ENCODE measurements at regions not wholly inside any gene's neighbourhood (a gene's known extent, or its start where the extent isn't known, plus 50 kb on each side); places are given as distances from the start of the nearest gene placed in this dataset.
"Not testable (repeated sequence)": the region's sequence is repeated elsewhere in the genome, so short reads cannot be mapped to it uniquely, and the experiment has no call there.

- Histone ChIP-seq H3K4me1 (ENCODE audit: control insufficient read depth in 2 of 2, insufficient read depth in 2 of 2, low read length in 1 of 2) (no peaks in the 10 kb centered on the region), H3K9me3 (ENCODE audit: control insufficient read depth in 2 of 2, insufficient read depth in 1 of 2, low read depth in 1 of 2, low read length in 1 of 2) (no peaks in the 10 kb centered on the region), H3K27me3 (ENCODE audit: control insufficient read depth in 1 of 2, insufficient read depth in 2 of 2, low read length in 2 of 2) (no peaks in the 10 kb centered on the region), H3K36me3 (ENCODE audit: control insufficient read depth in 2 of 2, insufficient read depth in 2 of 2, low read length in 1 of 2) (no peaks in the 10 kb centered on the region), H3K4me3 (ENCODE audit: low read depth in 1 of 2, low read length in 2 of 2) (no peak overlapping the region), H3K27ac (ENCODE audit: low read depth in 2 of 2, low read length in 1 of 2) (no peak overlapping the region)
These were observed 563.3 kb upstream of the ADGRB3 start for GRCh38 chr6:68071740-68072139.

GRCh38 chr6:68069921-68070710 is 565.0 kb upstream of the ADGRB3 start:
- H3K9me3 ChIP-seq (ENCODE audit: control insufficient read depth in 2 of 2, insufficient read depth in 1 of 2, low read depth in 1 of 2, low read length in 1 of 2), result no peaks in the 10 kb centered on the region
- 42 to 49% methylated on average over 5 of the region's 5 CpGs for WGBS, 2 donors

GRCh38 chr6:68059899-68060298 is 575.2 kb upstream of the ADGRB3 start:
- no peaks in the 10 kb centered on the region for H3K36me3 ChIP-seq (ENCODE audit: control insufficient read depth in 2 of 2, insufficient read depth in 2 of 2, low read length in 1 of 2)
- H3K27me3 ChIP-seq (ENCODE audit: control insufficient read depth in 1 of 2, insufficient read depth in 2 of 2, low read length in 2 of 2), result no peaks in the 10 kb centered on the region
- no peaks in the 10 kb centered on the region for H3K4me1 ChIP-seq (ENCODE audit: control insufficient read depth in 2 of 2, insufficient read depth in 2 of 2, low read length in 1 of 2)
- H3K27ac ChIP-seq (ENCODE audit: low read depth in 2 of 2, low read length in 1 of 2), result no peak overlapping the region
- H3K4me3 ChIP-seq (ENCODE audit: low read depth in 1 of 2, low read length in 2 of 2), result no peak overlapping the region
- 34 to 45% methylated on average over 4 of the region's 4 CpGs for WGBS, 2 donors
- no peaks in the 10 kb centered on the region for H3K9me3 ChIP-seq (ENCODE audit: control insufficient read depth in 2 of 2, insufficient read depth in 1 of 2, low read depth in 1 of 2, low read length in 1 of 2)

More at GRCh38 chr6:68069921-68070710, 565.0 kb upstream of the ADGRB3 start:
- no peaks in the 10 kb centered on the region for H3K27me3 ChIP-seq (ENCODE audit: control insufficient read depth in 1 of 2, insufficient read depth in 2 of 2, low read length in 2 of 2)
- H3K36me3 ChIP-seq (ENCODE audit: control insufficient read depth in 2 of 2, insufficient read depth in 2 of 2, low read length in 1 of 2), result no peaks in the 10 kb centered on the region
- no peak overlapping the region for H3K4me3 ChIP-seq (ENCODE audit: low read depth in 1 of 2, low read length in 2 of 2)
- no peaks in the 10 kb centered on the region for H3K4me1 ChIP-seq (ENCODE audit: control insufficient read depth in 2 of 2, insufficient read depth in 2 of 2, low read length in 1 of 2)
- no peak overlapping the region for H3K27ac ChIP-seq (ENCODE audit: low read depth in 2 of 2, low read length in 1 of 2)

- no peak overlapping the region for H3K27ac ChIP-seq (ENCODE audit: low read depth in 2 of 2, low read length in 1 of 2)
- no peak overlapping the region for H3K4me3 ChIP-seq (ENCODE audit: low read depth in 1 of 2, low read length in 2 of 2)
- no peaks in the 10 kb centered on the region for H3K4me1 ChIP-seq (ENCODE audit: control insufficient read depth in 2 of 2, insufficient read depth in 2 of 2, low read length in 1 of 2)
- no peaks in the 10 kb centered on the region for H3K27me3 ChIP-seq (ENCODE audit: control insufficient read depth in 1 of 2, insufficient read depth in 2 of 2, low read length in 2 of 2)
- WGBS, 2 donors, result 83 to 85% methylated on average over 1 of the region's 1 CpG
- H3K36me3 ChIP-seq (ENCODE audit: control insufficient read depth in 2 of 2, insufficient read depth in 2 of 2, low read length in 1 of 2), result no peaks in the 10 kb centered on the region
- no peaks in the 10 kb centered on the region for H3K9me3 ChIP-seq (ENCODE audit: control insufficient read depth in 2 of 2, insufficient read depth in 1 of 2, low read depth in 1 of 2, low read length in 1 of 2)
These were observed 575.8 kb upstream of the ADGRB3 start for GRCh38 chr6:68059261-68059660.

- H3K4me3 ChIP-seq (ENCODE audit: low read depth in 1 of 2, low read length in 2 of 2); H3K9me3 ChIP-seq (ENCODE audit: control insufficient read depth in 2 of 2, insufficient read depth in 1 of 2, low read depth in 1 of 2, low read length in 1 of 2); H3K36me3 ChIP-seq (ENCODE audit: control insufficient read depth in 2 of 2, insufficient read depth in 2 of 2, low read length in 1 of 2); H3K27ac ChIP-seq (ENCODE audit: low read depth in 2 of 2, low read length in 1 of 2); H3K4me1 ChIP-seq (ENCODE audit: control insufficient read depth in 2 of 2, insufficient read depth in 2 of 2, low read length in 1 of 2); H3K27me3 ChIP-seq (ENCODE audit: control insufficient read depth in 1 of 2, insufficient read depth in 2 of 2, low read length in 2 of 2): not testable (repeated sequence)
- WGBS, 2 donors, result 74 to 89% methylated on average over 1 of the region's 1 CpG
These were observed 578.5 kb upstream of the ADGRB3 start for GRCh38 chr6:68056596-68056995.

GRCh38 chr6:68054756-68055155 is 580.3 kb upstream of the ADGRB3 start:
- H3K27ac ChIP-seq (ENCODE audit: low read depth in 2 of 2, low read length in 1 of 2), result no peak overlapping the region
- H3K9me3 ChIP-seq (ENCODE audit: control insufficient read depth in 2 of 2, insufficient read depth in 1 of 2, low read depth in 1 of 2, low read length in 1 of 2), result no peaks in the 10 kb centered on the region
- H3K27me3 ChIP-seq (ENCODE audit: control insufficient read depth in 1 of 2, insufficient read depth in 2 of 2, low read length in 2 of 2), result no peaks in the 10 kb centered on the region
- no peaks in the 10 kb centered on the region for H3K4me1 ChIP-seq (ENCODE audit: control insufficient read depth in 2 of 2, insufficient read depth in 2 of 2, low read length in 1 of 2)
- no peak overlapping the region for H3K4me3 ChIP-seq (ENCODE audit: low read depth in 1 of 2, low read length in 2 of 2)
- 45 to 61% methylated on average over 1 of the region's 1 CpG for WGBS, 2 donors
- no peaks in the 10 kb centered on the region for H3K36me3 ChIP-seq (ENCODE audit: control insufficient read depth in 2 of 2, insufficient read depth in 2 of 2, low read length in 1 of 2)

GRCh38 chr6:68053805-68054373 is 581.2 kb upstream of the ADGRB3 start:
- no peaks in the 10 kb centered on the region for H3K27me3 ChIP-seq (ENCODE audit: control insufficient read depth in 1 of 2, insufficient read depth in 2 of 2, low read length in 2 of 2)
- H3K4me1 ChIP-seq (ENCODE audit: control insufficient read depth in 2 of 2, insufficient read depth in 2 of 2, low read length in 1 of 2), result no peaks in the 10 kb centered on the region
- H3K27ac ChIP-seq (ENCODE audit: low read depth in 2 of 2, low read length in 1 of 2), result no peak overlapping the region
- H3K4me3 ChIP-seq (ENCODE audit: low read depth in 1 of 2, low read length in 2 of 2), result no peak overlapping the region
- no peaks in the 10 kb centered on the region for H3K9me3 ChIP-seq (ENCODE audit: control insufficient read depth in 2 of 2, insufficient read depth in 1 of 2, low read depth in 1 of 2, low read length in 1 of 2)
- WGBS, 2 donors, result 41 to 47% methylated on average over 4 of the region's 4 CpGs
- no peaks in the 10 kb centered on the region for H3K36me3 ChIP-seq (ENCODE audit: control insufficient read depth in 2 of 2, insufficient read depth in 2 of 2, low read length in 1 of 2)

- Histone ChIP-seq H3K36me3 (ENCODE audit: control insufficient read depth in 2 of 2, insufficient read depth in 2 of 2, low read length in 1 of 2) (no peaks in the 10 kb centered on the region), H3K27me3 (ENCODE audit: control insufficient read depth in 1 of 2, insufficient read depth in 2 of 2, low read length in 2 of 2) (no peaks in the 10 kb centered on the region), H3K27ac (ENCODE audit: low read depth in 2 of 2, low read length in 1 of 2) (no peak overlapping the region), H3K9me3 (ENCODE audit: control insufficient read depth in 2 of 2, insufficient read depth in 1 of 2, low read depth in 1 of 2, low read length in 1 of 2) (no peaks in the 10 kb centered on the region), H3K4me1 (ENCODE audit: control insufficient read depth in 2 of 2, insufficient read depth in 2 of 2, low read length in 1 of 2) (no peaks in the 10 kb centered on the region), H3K4me3 (ENCODE audit: low read depth in 1 of 2, low read length in 2 of 2) (no peak overlapping the region)
These were observed 582.8 kb upstream of the ADGRB3 start for GRCh38 chr6:68052234-68052633.

- H3K4me1 ChIP-seq (ENCODE audit: control insufficient read depth in 2 of 2, insufficient read depth in 2 of 2, low read length in 1 of 2), result no peaks in the 10 kb centered on the region
- H3K27me3 ChIP-seq (ENCODE audit: control insufficient read depth in 1 of 2, insufficient read depth in 2 of 2, low read length in 2 of 2), result no peaks in the 10 kb centered on the region
- 81 to 85% methylated on average over 5 of the region's 5 CpGs for WGBS, 2 donors
These were observed 585.5 kb upstream of the ADGRB3 start for GRCh38 chr6:68049562-68049961.

GRCh38 chr6:68046756-68047155 is 588.3 kb upstream of the ADGRB3 start:
- H3K27ac ChIP-seq (ENCODE audit: low read depth in 2 of 2, low read length in 1 of 2), result no peak overlapping the region
- H3K4me1 ChIP-seq (ENCODE audit: control insufficient read depth in 2 of 2, insufficient read depth in 2 of 2, low read length in 1 of 2), result no peaks in the 10 kb centered on the region
- H3K36me3 ChIP-seq (ENCODE audit: control insufficient read depth in 2 of 2, insufficient read depth in 2 of 2, low read length in 1 of 2), result no peaks in the 10 kb centered on the region
- H3K4me3 ChIP-seq (ENCODE audit: low read depth in 1 of 2, low read length in 2 of 2), result no peak overlapping the region
- no peaks in the 10 kb centered on the region for H3K27me3 ChIP-seq (ENCODE audit: control insufficient read depth in 1 of 2, insufficient read depth in 2 of 2, low read length in 2 of 2)
- whole genome bisulfite sequencing, 2 donors, result 76 to 86% methylated on average over 1 of the region's 1 CpG
- no peaks in the 10 kb centered on the region for H3K9me3 ChIP-seq (ENCODE audit: control insufficient read depth in 2 of 2, insufficient read depth in 1 of 2, low read depth in 1 of 2, low read length in 1 of 2)

More at GRCh38 chr6:68049562-68049961, 585.5 kb upstream of the ADGRB3 start:
- Histone ChIP-seq H3K27ac (ENCODE audit: low read depth in 2 of 2, low read length in 1 of 2) (no peak overlapping the region), H3K36me3 (ENCODE audit: control insufficient read depth in 2 of 2, insufficient read depth in 2 of 2, low read length in 1 of 2) (no peaks in the 10 kb centered on the region), H3K9me3 (ENCODE audit: control insufficient read depth in 2 of 2, insufficient read depth in 1 of 2, low read depth in 1 of 2, low read length in 1 of 2) (no peaks in the 10 kb centered on the region), H3K4me3 (ENCODE audit: low read depth in 1 of 2, low read length in 2 of 2) (no peak overlapping the region)

Measured in esophagus (tissue), 2 donors.